Lower leg skin (tissue), 3 donors: ENCODE measurements at regions not wholly inside any gene's neighbourhood (a gene's known extent, or its start where the extent isn't known, plus 50 kb on each side); places are given as distances from the start of the nearest gene placed in this dataset.

Source experiments
- POLR2A ChIP-seq, 2 donors: fragments of 450-650 bp; IDR thresholded peaks; one replicate each; pipeline ENCODE4 v1.6.1; 2016 to 2017; ENCODE audit warnings: antibody characterized with exemption in 2 of 2, mild to moderate bottlenecking in 1 of 2, moderate library complexity in 1 of 2
- TF ChIP-seq, protein P1 (sequence below), 3 donors: fragments of 450-650 bp; IDR thresholded peaks; one replicate each; pipeline ENCODE4 v1.5.1; 2016; ENCODE audit warnings: antibody characterized with exemption in 3 of 3, mild to moderate bottlenecking in 3 of 3, moderate library complexity in 2 of 3

DNA sequence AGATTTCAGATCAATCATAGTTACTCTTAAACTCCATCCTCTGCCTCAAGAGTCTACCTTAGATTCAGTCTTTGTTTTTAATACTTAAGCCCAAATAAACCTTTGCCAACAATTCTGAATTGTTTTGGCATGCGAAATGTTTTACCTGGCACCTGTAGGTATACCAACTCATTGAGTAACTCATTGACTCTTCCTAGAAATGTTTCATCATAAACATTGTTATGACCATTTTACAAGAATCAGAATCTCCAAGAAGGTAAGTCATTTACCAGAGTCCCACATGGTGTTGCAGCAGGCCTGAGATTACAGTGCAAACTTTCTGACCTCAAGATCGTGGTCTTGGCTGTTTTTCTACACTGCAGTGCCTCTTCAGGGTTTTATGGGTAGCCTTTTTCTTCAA lies 750.4 kb downstream of the BRINP1 start:
- TF ChIP-seq, protein P1, sequence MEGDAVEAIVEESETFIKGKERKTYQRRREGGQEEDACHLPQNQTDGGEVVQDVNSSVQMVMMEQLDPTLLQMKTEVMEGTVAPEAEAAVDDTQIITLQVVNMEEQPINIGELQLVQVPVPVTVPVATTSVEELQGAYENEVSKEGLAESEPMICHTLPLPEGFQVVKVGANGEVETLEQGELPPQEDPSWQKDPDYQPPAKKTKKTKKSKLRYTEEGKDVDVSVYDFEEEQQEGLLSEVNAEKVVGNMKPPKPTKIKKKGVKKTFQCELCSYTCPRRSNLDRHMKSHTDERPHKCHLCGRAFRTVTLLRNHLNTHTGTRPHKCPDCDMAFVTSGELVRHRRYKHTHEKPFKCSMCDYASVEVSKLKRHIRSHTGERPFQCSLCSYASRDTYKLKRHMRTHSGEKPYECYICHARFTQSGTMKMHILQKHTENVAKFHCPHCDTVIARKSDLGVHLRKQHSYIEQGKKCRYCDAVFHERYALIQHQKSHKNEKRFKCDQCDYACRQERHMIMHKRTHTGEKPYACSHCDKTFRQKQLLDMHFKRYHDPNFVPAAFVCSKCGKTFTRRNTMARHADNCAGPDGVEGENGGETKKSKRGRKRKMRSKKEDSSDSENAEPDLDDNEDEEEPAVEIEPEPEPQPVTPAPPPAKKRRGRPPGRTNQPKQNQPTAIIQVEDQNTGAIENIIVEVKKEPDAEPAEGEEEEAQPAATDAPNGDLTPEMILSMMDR (IDR thresholded peaks at IDR 0.05), result no peak
- no peak for TF ChIP-seq POLR2A (IDR thresholded peaks at IDR 0.05)
